ENCODE measurements at regions not wholly inside any gene's neighbourhood (a gene's known extent, or its start where the extent isn't known, plus 50 kb on each side); places are given as distances from the start of the nearest gene placed in this dataset.

- ATAC-seq (no peak), DNase-seq (ENCODE audit: low spot score) (no peak)
- intact Hi-C loops (cut with DNase I) = no loop called here
Measured at GRCh38 chr14:86532219-86532618, 1002.3 kb downstream of the FLRT2 start.

- intact Hi-C loops (cut with DNase I) = no loop called here
- ATAC-seq (no peak), DNase-seq (ENCODE audit: low spot score) (no peak)
Measured at GRCh38 chr14:86530457-86530856, 1000.5 kb downstream of the FLRT2 start.

- intact Hi-C loops (cut with DNase I) = no loop called here
- ATAC-seq (no peak), DNase-seq (ENCODE audit: low spot score) (no peak)
Measured at GRCh38 chr14:86527312-86527711, 997.4 kb downstream of the FLRT2 start.

- intact Hi-C loops (cut with DNase I) = no loop called here
- ATAC-seq (no peak), DNase-seq (ENCODE audit: low spot score) (no peak)
Measured at GRCh38 chr14:86525673-86526072, 995.7 kb downstream of the FLRT2 start.

GRCh38 chr14:86521843-86522242 is 991.9 kb downstream of the FLRT2 start:
- intact Hi-C loops (cut with DNase I) = no loop called here
- peak; percentile 56 for ATAC-seq
- DNase-seq (ENCODE audit: low spot score) = no peak

GRCh38 chr14:86521031-86521730 is 991.2 kb downstream of the FLRT2 start:
- DNase-seq (ENCODE audit: low spot score) (no peak), ATAC-seq (peak; percentile 50)
- intact Hi-C loops (cut with DNase I) = no loop called here

GRCh38 chr14:86518298-86518697 is 988.4 kb downstream of the FLRT2 start:
- ATAC-seq = no peak
- DNase-seq (ENCODE audit: low spot score) = no peak
- intact Hi-C loops (cut with DNase I) = no loop called here

GRCh38 chr14:86515195-86515594 is 985.3 kb downstream of the FLRT2 start:
- no peak for ATAC-seq
- intact Hi-C loops (cut with DNase I) = no loop called here

GRCh38 chr14:86513564-86513963 is 983.6 kb downstream of the FLRT2 start:
- DNase-seq (ENCODE audit: low spot score) (no peak), ATAC-seq (no peak)
- intact Hi-C loops (cut with DNase I) = no loop called here

More at GRCh38 chr14:86515195-86515594, 985.3 kb downstream of the FLRT2 start:
- no peak for DNase-seq (ENCODE audit: low spot score)

GRCh38 chr14:86513056-86513455 is 983.1 kb downstream of the FLRT2 start:
- intact Hi-C loops (cut with DNase I) = no loop called here
- ATAC-seq = no peak

GRCh38 chr14:86510491-86510890 is 980.5 kb downstream of the FLRT2 start:
- intact Hi-C loops (cut with DNase I) = no loop called here
- ATAC-seq = peak; percentile 93
- no peak for DNase-seq (ENCODE audit: low spot score)

More at GRCh38 chr14:86513056-86513455, 983.1 kb downstream of the FLRT2 start:
- no peak for DNase-seq (ENCODE audit: low spot score)

- intact Hi-C loops (cut with DNase I) = no loop called here
- ATAC-seq = no peak
- DNase-seq (ENCODE audit: low spot score) = no peak
Measured at GRCh38 chr14:86505808-86506207, 975.9 kb downstream of the FLRT2 start.

- intact Hi-C loops (cut with DNase I) = no loop called here
- no peak for ATAC-seq
- DNase-seq (ENCODE audit: low spot score) = no peak
Measured at GRCh38 chr14:86501611-86502010, 971.7 kb downstream of the FLRT2 start.

- ATAC-seq (no peak), DNase-seq (ENCODE audit: low spot score) (no peak)
- intact Hi-C loops (cut with DNase I) = no loop called here
Measured at GRCh38 chr14:86491743-86492142, 961.8 kb downstream of the FLRT2 start.

- intact Hi-C loops (cut with DNase I) = no loop called here
- ATAC-seq (no peak), DNase-seq (ENCODE audit: low spot score) (no peak)
Measured at GRCh38 chr14:86481104-86481503, 951.2 kb downstream of the FLRT2 start.

- DNase-seq (ENCODE audit: low spot score) = no peak
- intact Hi-C loops (cut with DNase I) = no loop called here
- no peak for ATAC-seq
Measured at GRCh38 chr14:86464341-86464740, 934.4 kb downstream of the FLRT2 start.

- intact Hi-C loops (cut with DNase I) = no loop called here
- no peak for DNase-seq (ENCODE audit: low spot score)
- no peak for ATAC-seq
Measured at GRCh38 chr14:86462193-86462753, 932.3 kb downstream of the FLRT2 start.

GRCh38 chr14:86457481-86458135 is 927.7 kb downstream of the FLRT2 start:
- DNase-seq (ENCODE audit: low spot score) (no peak), ATAC-seq (no peak)
- intact Hi-C loops (cut with DNase I) = no loop called here

- peak; percentile 68 for ATAC-seq
- DNase-seq (ENCODE audit: low spot score) = no peak
- intact Hi-C loops (cut with DNase I) = no loop called here
Measured at GRCh38 chr14:86450085-86450484, 920.1 kb downstream of the FLRT2 start.

GRCh38 chr14:86442135-86442534 is 912.2 kb downstream of the FLRT2 start:
- ATAC-seq (no peak), DNase-seq (ENCODE audit: low spot score) (no peak)
- intact Hi-C loops (cut with DNase I) = no loop called here

Data from sciatic nerve (tissue), 2 donors.